Left ventricle myocardium inferior (tissue), 1 donor: ENCODE measurements at regions not wholly inside any gene's neighbourhood (a gene's known extent, or its start where the extent isn't known, plus 50 kb on each side); places are given as distances from the start of the nearest gene placed in this dataset.

Experiments used
- DNase-seq: peaks from one replicate; pipeline ENCODE4 v3.0.0-alpha.2; 2020
- H3K27ac ChIP-seq: fragments of 200-600 bp; replicated peaks from 2 replicates; pipeline ENCODE4 v1.8.0; 2021
- H3K27me3 ChIP-seq: fragments of 200-600 bp; 2 replicates; pipeline ENCODE4 v1.8.0; 2021; ENCODE audit warnings: low read depth
- H3K36me3 ChIP-seq: fragments of 200-600 bp; 2 replicates; pipeline ENCODE4 v1.8.0; 2021
- H3K4me1 ChIP-seq: fragments of 200-600 bp; 2 replicates; pipeline ENCODE4 v1.8.0; 2021
- H3K4me3 ChIP-seq: fragments of 200-600 bp; 2 replicates; pipeline ENCODE4 v1.8.0; 2021; ENCODE audit warnings: mild to moderate bottlenecking, moderate library complexity
- H3K9me3 ChIP-seq: fragments of 200-600 bp; replicated peaks from 2 replicates; pipeline ENCODE4 v1.8.0; 2021
- intact Hi-C: fragments of 100-400 bp; cut with micrococcal nuclease; formaldehyde crosslinking; loops from one replicate; pipeline ENCODE4 v1.11.0; 2022
- TF ChIP-seq, protein P1 (sequence below): fragments of 200-600 bp; IDR thresholded peaks from 2 replicates; pipeline ENCODE4 v1.8.0; 2021; ENCODE audit warnings: antibody characterized with exemption, mild to moderate bottlenecking, borderline replicate concordance
- donor health status: DM: no; HTN: yes; CAD: no; lungs with severe emphysema.

DNA sequence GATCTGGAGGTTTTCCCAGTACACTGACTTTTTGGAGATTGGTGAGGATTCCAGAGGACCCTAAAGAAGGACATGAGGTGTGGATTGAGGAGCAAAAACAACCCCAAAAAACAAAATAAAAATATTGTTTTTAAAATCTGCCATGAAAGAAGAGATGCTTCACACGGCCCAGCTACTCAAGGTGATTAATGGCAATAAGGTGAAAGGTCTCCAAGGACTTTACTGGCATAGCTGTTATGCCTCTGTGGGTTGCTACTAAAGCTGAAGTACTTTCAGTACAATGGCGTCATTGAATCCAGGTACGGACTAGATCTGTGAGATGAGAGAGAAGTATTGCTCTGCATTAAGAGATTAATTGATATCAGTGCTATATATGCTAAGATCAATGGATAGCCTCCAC lies 606.4 kb downstream of the TDRD15 start:
- DNase-seq: no peak
- intact Hi-C loops: no loop called here
- H3K4me3 ChIP-seq: no peak overlapping the region
- no peaks in the 10 kb centered on the region for H3K9me3 ChIP-seq
- H3K36me3 ChIP-seq: no peaks in the 10 kb centered on the region
- H3K27ac ChIP-seq: no peak overlapping the region
- H3K4me1 ChIP-seq: no peaks in the 10 kb centered on the region
- TF ChIP-seq, protein P1, sequence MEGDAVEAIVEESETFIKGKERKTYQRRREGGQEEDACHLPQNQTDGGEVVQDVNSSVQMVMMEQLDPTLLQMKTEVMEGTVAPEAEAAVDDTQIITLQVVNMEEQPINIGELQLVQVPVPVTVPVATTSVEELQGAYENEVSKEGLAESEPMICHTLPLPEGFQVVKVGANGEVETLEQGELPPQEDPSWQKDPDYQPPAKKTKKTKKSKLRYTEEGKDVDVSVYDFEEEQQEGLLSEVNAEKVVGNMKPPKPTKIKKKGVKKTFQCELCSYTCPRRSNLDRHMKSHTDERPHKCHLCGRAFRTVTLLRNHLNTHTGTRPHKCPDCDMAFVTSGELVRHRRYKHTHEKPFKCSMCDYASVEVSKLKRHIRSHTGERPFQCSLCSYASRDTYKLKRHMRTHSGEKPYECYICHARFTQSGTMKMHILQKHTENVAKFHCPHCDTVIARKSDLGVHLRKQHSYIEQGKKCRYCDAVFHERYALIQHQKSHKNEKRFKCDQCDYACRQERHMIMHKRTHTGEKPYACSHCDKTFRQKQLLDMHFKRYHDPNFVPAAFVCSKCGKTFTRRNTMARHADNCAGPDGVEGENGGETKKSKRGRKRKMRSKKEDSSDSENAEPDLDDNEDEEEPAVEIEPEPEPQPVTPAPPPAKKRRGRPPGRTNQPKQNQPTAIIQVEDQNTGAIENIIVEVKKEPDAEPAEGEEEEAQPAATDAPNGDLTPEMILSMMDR: no peak
- no peaks in the 10 kb centered on the region for H3K27me3 ChIP-seq

DNA sequence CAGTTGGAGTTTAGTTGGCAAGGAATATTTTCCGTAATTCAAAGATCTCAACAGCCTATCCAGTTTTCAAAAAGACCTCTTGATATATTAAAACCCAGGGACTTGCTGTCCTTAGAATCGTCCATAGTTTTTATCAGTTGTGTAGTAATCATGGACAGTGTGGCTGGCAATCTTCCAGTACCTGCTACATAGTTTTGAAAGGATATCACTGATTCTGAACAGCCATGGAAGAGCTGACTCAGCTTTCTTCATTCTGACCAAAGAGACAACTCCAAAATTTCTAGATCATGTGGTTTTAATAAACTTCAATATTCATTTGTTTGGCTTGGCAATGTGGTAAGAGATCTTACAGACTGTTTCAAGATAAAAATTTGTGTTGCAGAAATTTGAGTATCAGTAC lies 616.7 kb downstream of the TDRD15 start:
- intact Hi-C loops: no loop called here
- no peaks in the 10 kb centered on the region for H3K27me3 ChIP-seq
- no peak overlapping the region for H3K27ac ChIP-seq
- TF ChIP-seq, protein P1: no peak
- DNase-seq: no peak
- no peaks in the 10 kb centered on the region for H3K4me1 ChIP-seq
- H3K9me3 ChIP-seq: no peaks in the 10 kb centered on the region
- H3K36me3 ChIP-seq: no peaks in the 10 kb centered on the region
- no peak overlapping the region for H3K4me3 ChIP-seq

DNA sequence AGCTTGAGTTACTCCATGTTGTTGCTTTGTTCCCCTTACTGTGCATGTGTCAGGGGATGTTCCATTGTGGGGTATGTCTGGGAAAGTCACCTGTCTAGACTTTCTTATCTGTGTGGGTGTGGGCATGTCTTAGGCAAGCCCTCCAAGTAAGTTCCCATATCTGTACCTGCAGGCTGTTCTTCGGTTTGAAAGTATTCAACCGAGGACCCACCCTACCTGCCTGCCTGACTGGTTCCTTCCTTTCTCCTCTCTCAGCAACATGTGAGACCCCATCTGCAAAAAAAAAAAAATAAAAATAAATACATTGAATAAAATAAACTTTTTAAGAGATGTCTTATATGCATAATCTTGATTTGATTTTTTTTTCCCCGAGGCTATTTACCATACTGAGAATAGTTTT lies 622.7 kb downstream of the TDRD15 start:
- Histone ChIP-seq H3K27ac (no peak overlapping the region), H3K36me3 (no peaks in the 10 kb centered on the region), H3K9me3 (peaks cover 24% of the 10 kb centered on the region), H3K4me1 (no peaks in the 10 kb centered on the region), H3K4me3 (no peak overlapping the region), H3K27me3 (no peaks in the 10 kb centered on the region)
- no peak for DNase-seq
- TF ChIP-seq, protein P1: no peak
- intact Hi-C loops: no loop called here

DNA sequence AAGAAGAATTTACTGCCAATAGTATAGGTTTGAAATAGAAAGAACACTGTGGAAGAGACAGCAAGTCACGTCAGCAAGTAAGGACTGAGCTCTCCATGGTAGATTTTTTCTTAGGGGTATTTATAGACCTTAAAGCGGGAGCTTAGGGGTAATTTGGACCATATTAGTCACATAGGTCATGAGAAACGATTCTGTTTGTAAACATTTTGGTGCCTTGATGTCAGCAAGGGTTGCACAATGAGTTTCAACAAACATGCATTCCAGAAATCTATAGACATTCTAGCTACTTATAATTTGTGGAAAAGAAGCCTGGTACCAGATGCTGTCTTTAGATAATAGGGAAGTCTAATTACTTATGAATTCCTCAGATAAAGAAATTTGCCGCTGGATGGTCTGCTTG lies 624.7 kb downstream of the TDRD15 start:
- TF ChIP-seq, protein P1: no peak
- Histone ChIP-seq H3K36me3 (no peaks in the 10 kb centered on the region), H3K4me3 (no peak overlapping the region), H3K4me1 (no peaks in the 10 kb centered on the region), H3K27ac (no peak overlapping the region), H3K27me3 (no peaks in the 10 kb centered on the region), H3K9me3 (peaks cover 24% of the 10 kb centered on the region)
- DNase-seq: no peak
- intact Hi-C loops: no loop called here

DNA sequence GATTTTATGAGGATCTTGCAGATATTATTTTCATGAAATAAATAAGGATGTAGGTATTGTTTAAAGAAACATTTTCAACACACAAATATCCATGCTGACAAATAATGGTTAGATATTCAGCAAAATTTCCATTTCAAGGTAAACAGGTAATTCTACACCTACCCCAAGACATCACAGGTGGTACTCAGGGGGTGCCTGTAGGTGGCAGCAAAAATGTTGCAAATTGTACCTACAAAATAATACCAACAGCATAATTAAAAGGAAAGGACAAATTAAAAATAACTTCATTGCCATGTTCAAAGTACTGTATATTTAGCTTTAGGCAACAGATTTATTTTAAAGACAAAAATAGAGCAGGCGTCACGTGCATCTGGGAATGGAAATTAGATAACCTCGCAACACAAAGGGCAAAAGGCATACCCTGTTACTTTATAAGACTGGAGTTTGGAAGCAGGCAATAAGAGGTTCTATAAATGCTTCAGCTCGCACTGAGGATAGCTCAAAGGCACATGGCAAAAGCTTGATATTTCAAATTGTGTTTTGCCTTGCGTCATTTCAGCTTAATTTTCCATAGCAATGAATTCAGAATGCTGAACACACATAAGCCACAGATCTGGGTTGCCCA lies 630.5 kb downstream of the TDRD15 start:
- peak overlapping the region; percentile 68 for H3K27ac ChIP-seq

More for the DNA sequence above, 630.5 kb downstream of the TDRD15 start:
- Histone ChIP-seq H3K27me3 (no peaks in the 10 kb centered on the region), H3K36me3 (no peaks in the 10 kb centered on the region), H3K9me3 (peaks cover 11% of the 10 kb centered on the region), H3K4me1 (peaks cover 21% of the 10 kb centered on the region), H3K4me3 (no peak overlapping the region)
- no peak for DNase-seq
- intact Hi-C loops: no loop called here
- TF ChIP-seq, protein P1: peak; percentile 49
